ENCODE measurements at regions not wholly inside any gene's neighbourhood (a gene's known extent, or its start where the extent isn't known, plus 50 kb on each side); places are given as distances from the start of the nearest gene placed in this dataset.

- ATAC-seq (ENCODE audit: poor library complexity) = no peak
- DNase-seq = no peak
- no peak for TF ChIP-seq CTCF (IDR thresholded peaks at IDR 0.05)
- Histone ChIP-seq H3K27me3 (ENCODE audit: control insufficient read depth in 1 of 2, insufficient read depth in 2 of 2, low read length in 2 of 2) (no peaks in the 10 kb centered on the region), H3K27ac (ENCODE audit: low read depth in 1 of 2, low read length in 2 of 2) (no peak overlapping the region), H3K4me3 (ENCODE audit: low read length) (no peak overlapping the region), H3K4me1 (ENCODE audit: insufficient read depth, low read length) (no peaks in the 10 kb centered on the region), H3K36me3 (ENCODE audit: insufficient read depth, low read length) (no peaks in the 10 kb centered on the region), H3K9me3 (ENCODE audit: control insufficient read depth in 1 of 2, insufficient read depth in 1 of 2, low read length in 2 of 2) (no peaks in the 10 kb centered on the region)
- POLR2A ChIA-PET = no interaction called here
- intact Hi-C loops (cut with DNase I, micrococcal nuclease) = no loop called here
- CTCF ChIA-PET = no interaction called here
- Mint-ChIP-seq H3K36me3 (ENCODE audit: low read depth) (no peaks in the 10 kb centered on the region), H3K4me3 (no peak overlapping the region), H3K27me3 (peaks cover 11% of the 10 kb centered on the region), H3K9me3 (no peaks in the 10 kb centered on the region), H3K27ac (no peak overlapping the region), H3K4me1 (ENCODE audit: low read depth) (no peaks in the 10 kb centered on the region)
Measured at GRCh38 chr15:39447881-39448280, 133.0 kb upstream of the THBS1 start.

- no peak overlapping the region for H3K27ac Mint-ChIP-seq
- Histone ChIP-seq H3K9me3 (ENCODE audit: control insufficient read depth in 1 of 2, insufficient read depth in 1 of 2, low read length in 2 of 2) (no peaks in the 10 kb centered on the region), H3K4me3 (ENCODE audit: low read length) (no peak overlapping the region), H3K27ac (ENCODE audit: low read depth in 1 of 2, low read length in 2 of 2) (no peak overlapping the region), H3K27me3 (ENCODE audit: control insufficient read depth in 1 of 2, insufficient read depth in 2 of 2, low read length in 2 of 2) (no peaks in the 10 kb centered on the region), H3K36me3 (ENCODE audit: insufficient read depth, low read length) (no peaks in the 10 kb centered on the region), H3K4me1 (ENCODE audit: insufficient read depth, low read length) (no peaks in the 10 kb centered on the region)
- H3K4me3 Mint-ChIP-seq = no peak overlapping the region
- ChIA-PET POLR2A (no interaction called here), CTCF (no interaction called here)
- TF ChIP-seq CTCF (IDR thresholded peaks at IDR 0.05) = no peak
- ATAC-seq (ENCODE audit: poor library complexity) = no peak
- no peaks in the 10 kb centered on the region for H3K36me3 Mint-ChIP-seq (ENCODE audit: low read depth)
- intact Hi-C loops (cut with DNase I, micrococcal nuclease) = no loop called here
- H3K9me3 Mint-ChIP-seq = no peaks in the 10 kb centered on the region
- no peaks in the 10 kb centered on the region for H3K4me1 Mint-ChIP-seq (ENCODE audit: low read depth)
- H3K27me3 Mint-ChIP-seq = peaks cover 11% of the 10 kb centered on the region
- DNase-seq = no peak
Measured at GRCh38 chr15:39448409-39448808, 132.5 kb upstream of the THBS1 start.

- ChIA-PET CTCF (no interaction called here), POLR2A (no interaction called here)
- H3K27ac ChIP-seq (ENCODE audit: low read depth in 1 of 2, low read length in 2 of 2) = no peak overlapping the region
- no peaks in the 10 kb centered on the region for H3K36me3 ChIP-seq (ENCODE audit: insufficient read depth, low read length)
- H3K9me3 ChIP-seq (ENCODE audit: control insufficient read depth in 1 of 2, insufficient read depth in 1 of 2, low read length in 2 of 2) = no peaks in the 10 kb centered on the region
- Mint-ChIP-seq H3K9me3 (no peaks in the 10 kb centered on the region), H3K4me3 (no peak overlapping the region), H3K27ac (no peak overlapping the region), H3K36me3 (ENCODE audit: low read depth) (no peaks in the 10 kb centered on the region), H3K4me1 (ENCODE audit: low read depth) (no peaks in the 10 kb centered on the region), H3K27me3 (peaks cover 11% of the 10 kb centered on the region)
- intact Hi-C loops (cut with DNase I, micrococcal nuclease) = no loop called here
- ATAC-seq (ENCODE audit: poor library complexity) (no peak), DNase-seq (no peak)
- no peaks in the 10 kb centered on the region for H3K4me1 ChIP-seq (ENCODE audit: insufficient read depth, low read length)
- no peak overlapping the region for H3K4me3 ChIP-seq (ENCODE audit: low read length)
- TF ChIP-seq CTCF (IDR thresholded peaks at IDR 0.05) = no peak
- no peaks in the 10 kb centered on the region for H3K27me3 ChIP-seq (ENCODE audit: control insufficient read depth in 1 of 2, insufficient read depth in 2 of 2, low read length in 2 of 2)
Measured at GRCh38 chr15:39451121-39451688, 129.7 kb upstream of the THBS1 start.

All from CD4-positive, alpha-beta T cell (primary cell).